ENCODE measurements at regions not wholly inside any gene's neighbourhood (a gene's known extent, or its start where the extent isn't known, plus 50 kb on each side); places are given as distances from the start of the nearest gene placed in this dataset.

DNA sequence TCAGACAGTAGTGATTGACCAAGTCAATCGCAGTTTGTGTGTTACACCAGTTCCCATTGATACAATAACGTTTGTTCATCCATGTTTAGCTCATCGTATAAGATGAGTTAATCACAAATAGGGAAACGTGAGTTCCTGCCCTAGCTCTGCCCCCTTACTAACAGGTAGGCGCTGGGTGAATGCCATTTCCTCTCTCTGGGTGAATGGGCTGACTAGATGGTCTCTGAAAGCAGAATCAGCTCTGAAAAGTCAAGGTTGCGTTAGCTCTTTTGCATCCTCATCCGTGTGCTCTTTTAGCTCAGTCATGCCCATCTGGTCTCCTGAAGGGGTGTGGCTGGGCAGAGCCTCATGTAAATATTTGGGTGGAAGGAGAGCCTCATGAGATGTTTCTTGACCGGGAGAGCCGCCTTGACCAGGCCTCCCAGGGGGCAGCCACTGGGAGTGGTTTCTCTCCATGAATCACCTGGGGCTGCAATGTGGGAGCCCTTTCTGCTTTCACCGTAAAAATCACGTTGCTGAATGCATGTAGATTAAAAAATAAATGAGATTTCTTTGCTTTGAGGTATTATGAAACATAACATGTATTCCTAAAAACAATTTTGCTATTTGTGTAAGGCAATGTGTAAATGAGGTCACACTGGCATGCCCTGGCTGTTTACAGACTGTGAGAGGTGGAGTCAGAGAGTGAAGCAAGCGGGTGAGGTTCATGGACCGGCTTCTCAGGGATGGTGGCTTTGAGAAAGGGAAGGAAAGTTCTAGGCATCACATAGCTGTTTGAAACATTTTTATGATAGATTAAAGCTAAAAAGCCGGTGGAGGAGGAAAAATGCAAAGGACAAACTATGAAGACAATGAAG is 108.4 kb upstream of the RASGRP1 start:
- DNase-seq = no peak

DNA sequence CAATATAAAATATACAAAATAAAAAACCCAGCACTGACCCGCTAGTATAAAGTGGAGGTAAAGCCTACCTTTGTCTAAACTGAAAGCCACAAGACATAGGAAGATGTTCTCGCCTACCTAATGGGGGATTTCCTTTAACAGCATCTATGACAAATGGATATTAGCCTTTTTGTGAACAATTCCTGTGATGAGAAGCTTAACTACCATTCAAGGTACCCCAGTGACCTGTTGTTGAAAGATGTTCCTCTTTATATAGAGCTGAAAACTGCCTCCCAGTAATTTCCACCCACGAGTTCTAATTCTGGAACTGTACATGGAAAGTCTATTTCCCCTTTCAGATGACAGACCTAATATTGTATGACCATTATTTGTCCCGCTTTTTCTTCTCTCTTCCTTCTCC is 109.8 kb upstream of the RASGRP1 start:
- no peak for DNase-seq

DNA sequence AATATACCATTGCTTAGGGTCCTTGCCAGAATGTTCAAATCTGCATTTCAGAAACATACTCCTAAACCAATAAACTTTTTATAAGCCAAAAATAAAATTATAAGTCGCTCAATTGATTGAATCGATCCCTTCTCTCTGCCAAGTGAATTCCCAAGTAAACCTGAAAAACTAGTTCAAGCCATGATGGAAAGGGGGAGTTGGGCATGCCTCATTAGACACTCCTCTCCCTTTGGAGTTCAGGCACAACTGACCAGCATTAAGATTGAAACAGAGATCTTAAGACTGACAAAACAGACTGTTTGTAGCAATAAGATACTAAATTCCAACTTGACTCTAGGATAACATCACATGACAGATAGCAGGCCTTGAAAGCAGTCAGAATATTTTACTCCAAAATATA is 113.7 kb upstream of the RASGRP1 start:
- no peak for DNase-seq

- no peak for DNase-seq
These were observed 116.2 kb upstream of the RASGRP1 start for GRCh38 chr15:38680775-38681174.

GRCh38 chr15:38682363-38682762 is 117.7 kb upstream of the RASGRP1 start:
- DNase-seq = no peak

- DNase-seq = no peak
These were observed 118.2 kb upstream of the RASGRP1 start for GRCh38 chr15:38682861-38683260.

- DNase-seq = no peak
These were observed 119.0 kb upstream of the RASGRP1 start for GRCh38 chr15:38683382-38684242.

DNA sequence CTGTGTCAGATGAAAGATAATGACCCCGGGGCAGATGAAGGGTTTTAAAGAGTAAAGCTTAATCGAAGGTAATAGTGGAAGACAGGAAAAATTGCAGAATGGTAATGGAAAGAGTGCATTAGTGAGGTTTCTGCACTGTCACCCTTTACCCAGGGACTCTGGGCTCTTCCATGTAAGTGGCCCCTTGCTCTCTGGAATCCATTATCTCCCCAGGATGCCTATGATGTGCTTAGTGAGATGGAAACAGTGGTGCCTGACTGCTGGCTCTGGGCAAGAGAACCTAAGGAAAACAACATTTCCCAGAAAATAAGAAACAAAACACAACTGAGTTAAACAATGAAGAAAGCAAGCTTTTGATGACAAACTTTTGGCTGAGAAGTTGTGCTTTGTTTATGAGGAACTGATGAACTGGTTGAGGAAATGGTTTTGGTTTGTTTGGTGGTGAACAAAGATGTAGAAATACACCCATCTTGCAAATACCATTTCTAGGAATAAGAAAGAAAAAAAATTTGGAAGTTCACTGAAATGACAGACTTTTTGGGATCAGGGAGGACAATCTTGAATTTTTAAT is 119.9 kb upstream of the RASGRP1 start:
- no peak for DNase-seq

DNA sequence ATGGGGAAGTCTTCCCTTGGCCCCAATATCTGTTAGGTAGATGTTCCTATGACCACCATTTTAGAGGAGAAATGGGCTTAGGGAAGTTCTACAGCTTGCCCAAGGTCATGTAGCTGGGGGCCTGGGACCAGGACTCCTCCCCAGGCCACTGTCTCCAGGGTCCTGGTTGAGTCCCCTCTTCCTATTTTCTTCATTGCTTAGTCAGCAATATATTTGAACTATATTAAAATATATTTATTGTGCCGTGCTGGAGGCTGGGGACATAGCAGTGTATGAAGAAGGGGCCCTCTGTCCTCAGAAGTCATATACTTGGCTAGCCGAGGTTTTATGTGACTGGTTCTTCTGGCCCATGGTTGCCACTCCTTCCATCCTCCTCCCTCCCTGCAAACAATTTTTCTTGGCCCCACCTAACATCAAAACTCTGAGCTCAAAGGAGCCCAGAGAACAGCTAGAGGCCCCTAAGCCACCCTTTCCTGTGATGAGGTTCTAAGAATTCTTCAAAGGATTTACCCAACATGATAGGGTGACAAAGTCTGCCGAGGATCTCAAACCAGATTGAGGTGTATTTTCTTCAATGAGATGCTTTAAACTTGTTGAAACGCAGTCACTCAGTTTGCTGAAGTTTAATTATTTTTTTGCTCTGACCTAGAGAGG is 121.2 kb upstream of the RASGRP1 start:
- no peak for DNase-seq

- DNase-seq = no peak
These were observed 122.7 kb upstream of the RASGRP1 start for GRCh38 chr15:38687340-38687739.

GRCh38 chr15:38687775-38688495 is 123.3 kb upstream of the RASGRP1 start:
- no peak for DNase-seq

GRCh38 chr15:38688761-38689160 is 124.1 kb upstream of the RASGRP1 start:
- no peak for DNase-seq

DNA sequence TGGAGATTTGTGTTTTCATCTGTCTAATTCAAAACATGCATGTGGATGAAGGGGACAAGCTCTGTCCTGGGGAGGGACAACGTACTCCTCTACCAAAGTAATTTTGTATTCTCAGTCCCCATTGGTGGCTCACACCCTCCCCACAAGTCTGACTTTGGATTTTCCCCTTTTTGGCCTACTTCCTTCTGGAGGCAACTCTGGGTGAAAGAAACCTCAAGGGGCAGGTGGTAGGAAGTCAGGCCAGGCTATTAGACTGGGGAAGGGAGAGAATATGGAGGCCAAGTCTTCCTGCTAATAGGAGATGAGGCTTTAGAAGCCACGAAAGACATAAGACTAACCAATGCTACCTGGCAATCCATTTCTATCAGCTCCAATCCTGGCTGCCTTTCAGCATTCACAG is 124.9 kb upstream of the RASGRP1 start:
- DNase-seq = no peak

DNA sequence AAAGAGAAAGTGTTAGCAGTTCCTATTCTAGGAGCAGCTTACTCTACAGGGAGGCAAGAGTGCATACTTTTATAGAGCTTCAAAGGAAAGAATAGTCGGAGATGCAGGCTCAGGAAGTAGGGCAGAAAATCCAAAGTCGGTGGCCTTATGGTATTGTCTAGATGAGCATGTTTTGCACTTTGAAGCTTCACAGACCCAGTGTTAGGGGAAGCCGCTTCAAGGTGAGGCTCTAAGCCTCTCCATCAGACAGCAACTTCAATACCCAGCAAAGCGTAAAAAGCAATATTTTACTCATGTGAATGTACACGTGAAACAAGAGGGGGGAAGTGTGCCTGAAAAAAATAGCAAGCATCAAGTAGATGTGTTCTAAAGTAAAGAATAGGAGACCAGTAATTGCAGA is 125.6 kb upstream of the RASGRP1 start:
- no peak for DNase-seq

DNA sequence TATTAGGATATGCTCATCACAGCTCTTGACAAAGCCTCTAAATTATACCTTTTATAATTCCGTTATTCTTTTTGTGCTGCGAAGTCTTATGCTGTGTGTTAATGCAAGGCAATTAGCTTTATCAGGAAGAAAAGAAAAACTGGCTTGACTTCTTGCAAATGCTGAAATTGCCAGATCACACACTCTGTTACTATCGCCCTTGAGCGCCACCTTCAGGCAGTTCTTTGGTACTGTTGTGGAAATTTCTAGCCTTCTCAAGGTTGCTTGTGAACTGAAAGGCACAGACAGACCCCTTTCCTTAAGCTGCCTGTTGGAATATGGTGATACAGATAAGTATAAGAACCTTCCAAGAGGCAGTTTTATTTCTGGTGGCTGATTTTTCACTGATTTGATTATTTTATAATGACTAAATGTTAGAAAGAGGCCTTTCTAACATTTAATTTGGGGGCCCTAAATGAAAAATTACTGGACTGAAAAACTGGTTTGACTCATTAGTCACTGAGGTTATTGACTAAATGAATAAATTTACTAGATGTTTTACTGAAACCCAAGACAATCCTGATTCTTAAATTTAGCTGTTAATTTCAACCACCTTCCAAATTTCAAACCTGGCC is 126.2 kb upstream of the RASGRP1 start:
- DNase-seq = no peak

GRCh38 chr15:38691377-38691776 is 126.8 kb upstream of the RASGRP1 start:
- no peak for DNase-seq

DNA sequence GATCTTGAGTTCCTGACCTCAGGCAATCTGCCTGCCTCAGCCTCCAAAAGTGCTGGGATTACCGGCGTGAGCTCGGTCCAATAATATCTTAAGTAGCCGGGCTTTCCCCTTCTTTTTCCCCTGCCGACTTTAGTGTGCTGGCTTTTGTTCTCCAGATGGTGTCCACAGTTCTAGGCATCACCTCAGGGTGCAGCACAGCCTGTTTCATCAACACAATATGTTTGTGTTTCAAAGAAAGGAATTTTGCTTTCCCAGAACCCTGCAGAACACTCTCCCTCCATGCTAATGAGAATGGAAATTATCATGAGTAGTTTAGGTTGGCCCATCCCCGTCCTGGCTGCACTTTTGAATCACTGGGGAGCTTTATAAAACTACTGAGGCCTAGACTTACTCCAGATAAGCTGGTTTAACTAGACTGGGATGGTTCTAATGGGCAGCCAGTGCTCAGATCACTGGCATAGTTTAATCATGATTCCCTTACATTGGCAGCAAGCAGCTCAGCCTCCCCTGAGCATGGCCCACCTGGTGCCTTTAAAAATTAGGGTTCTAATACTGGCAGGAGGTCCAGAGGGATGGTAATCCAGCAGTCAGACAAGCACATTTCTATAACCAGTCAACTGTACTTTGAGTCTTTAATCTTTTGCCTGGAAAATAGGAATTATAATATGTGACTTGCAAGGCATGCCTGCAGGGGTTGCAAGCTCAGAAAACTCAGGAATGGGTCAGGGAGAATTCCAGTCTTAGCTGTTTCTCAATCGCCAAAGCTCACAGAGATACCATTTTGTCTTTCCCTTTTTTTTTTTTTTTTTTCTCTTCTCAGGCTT is 127.6 kb upstream of the RASGRP1 start:
- no peak for DNase-seq

DNA sequence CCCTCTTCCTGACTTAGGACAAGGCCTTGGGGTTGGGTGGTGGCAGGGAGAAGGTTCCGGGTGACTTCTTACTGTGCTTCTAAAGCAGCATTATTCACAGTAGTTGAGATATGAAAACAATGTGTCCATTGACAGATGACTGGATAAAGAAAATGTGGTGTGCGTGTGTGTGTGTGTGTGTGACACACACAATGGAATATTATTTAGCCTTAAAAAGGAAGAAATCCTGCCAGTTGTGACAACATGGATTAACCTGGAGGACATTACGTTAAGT is 128.1 kb upstream of the RASGRP1 start:
- no peak for DNase-seq

- no peak for DNase-seq
These were observed 130.9 kb upstream of the RASGRP1 start for GRCh38 chr15:38695249-38696108.

DNA sequence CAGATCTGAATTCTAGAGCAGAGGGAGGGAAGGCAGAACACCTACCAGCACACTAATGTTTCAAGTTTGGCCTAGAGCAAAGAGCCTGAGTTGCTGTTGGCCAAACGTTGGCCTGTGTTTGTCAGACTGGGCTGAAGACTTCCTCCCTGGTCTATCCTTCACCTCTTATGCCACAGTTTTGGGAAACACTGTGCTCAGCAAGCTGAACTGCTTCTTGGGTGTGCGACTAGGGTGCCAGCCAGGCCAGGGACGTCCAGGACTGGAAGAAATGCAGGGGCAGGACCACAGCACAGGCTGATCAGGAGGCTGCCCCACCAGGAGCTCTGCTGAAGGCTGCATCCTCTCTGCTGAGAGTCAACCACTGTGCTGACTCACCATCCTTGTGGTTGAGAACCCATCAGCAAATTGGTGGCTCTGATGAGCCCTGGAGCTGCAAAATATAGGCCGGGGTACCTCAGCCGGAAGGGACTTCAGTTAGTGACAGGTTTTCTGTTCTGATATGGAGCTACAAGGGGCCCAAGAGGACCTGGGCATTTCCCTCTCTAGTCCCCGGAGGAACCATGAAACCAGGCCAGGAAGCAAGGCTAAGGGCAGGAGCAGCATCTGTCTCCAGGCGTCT is 131.6 kb upstream of the RASGRP1 start:
- no peak for DNase-seq

Measured in 8988T (cell line).